Activated CD8-positive, alpha-beta T cell treated with anti-CD3 and anti-CD28 coated beads for 36 hours (primary cell): ENCODE measurements at regions not wholly inside any gene's neighbourhood (a gene's known extent, or its start where the extent isn't known, plus 50 kb on each side); places are given as distances from the start of the nearest gene placed in this dataset.

Experiments
- ATAC-seq: fragments of 200-7000 bp; cut with Tn5 transposase; one replicate; pipeline ENCODE4 v1.10.0; 2021; ENCODE audit warnings: mild to moderate bottlenecking, moderate library complexity
- CTCF ChIA-PET: fragments of 350-600 bp; sonication (Branson Sonifier 250); formaldehyde crosslinking; loops from one replicate; lab custom pipeline; 2021; ENCODE audit warnings: antibody characterized with exemption; lab: Charles Lee
- POLR2A ChIA-PET: fragments of 350-600 bp; sonication (Branson Sonifier 250); formaldehyde crosslinking; loops from one replicate; lab custom pipeline; 2021; ENCODE audit warnings: antibody characterized with exemption; lab: Charles Lee
- DNase-seq: peaks from one replicate; pipeline ENCODE4 v3.0.0-alpha.2; 2020
- H3K27ac Mint-ChIP-seq: one replicate; pipeline ENCODE4 v1.8.0; 2021; ENCODE audit warnings: mild to moderate bottlenecking, mixed read lengths
- H3K27me3 Mint-ChIP-seq: one replicate; pipeline ENCODE4 v1.8.0; 2021; ENCODE audit warnings: mixed read lengths
- H3K36me3 Mint-ChIP-seq: one replicate; pipeline ENCODE4 v1.8.0; 2021; ENCODE audit warnings: low read depth, mixed read lengths
- H3K4me1 Mint-ChIP-seq: one replicate; pipeline ENCODE4 v1.8.0; 2021; ENCODE audit warnings: low read depth, mixed read lengths
- H3K4me3 Mint-ChIP-seq: one replicate; pipeline ENCODE4 v1.8.0; 2021; ENCODE audit warnings: mild to moderate bottlenecking, moderate library complexity, mixed read lengths
- H3K9me3 Mint-ChIP-seq: one replicate; pipeline ENCODE4 v1.8.0; 2021; ENCODE audit warnings: mixed read lengths
- CTCF ChIP-seq: fragments of 200-600 bp; IDR thresholded peaks from one replicate; pipeline ENCODE4 v1.8.0; 2022; ENCODE audit warnings: antibody characterized with exemption, mild to moderate bottlenecking
- intact Hi-C: fragments of 100-400 bp; cut with micrococcal nuclease; formaldehyde crosslinking; loops from one replicate; pipeline ENCODE4 v1.10.0; 2022

- POLR2A ChIA-PET: no interaction called here
- Mint-ChIP-seq H3K27ac (no peak overlapping the region), H3K4me1 (no peaks in the 10 kb centered on the region), H3K36me3 (peaks cover 6% of the 10 kb centered on the region), H3K27me3 (peaks cover 3% of the 10 kb centered on the region), H3K4me3 (no peak overlapping the region), H3K9me3 (peaks cover 16% of the 10 kb centered on the region)
- ATAC-seq (no peak), DNase-seq (no peak)
- CTCF ChIA-PET: no interaction called here
- no peak for TF ChIP-seq CTCF
- intact Hi-C loops: no loop called here
Observed at GRCh38 chr5:142486581-142486980, 161.8 kb upstream of the SPRY4 start.

- no peak overlapping the region for H3K4me3 Mint-ChIP-seq
- DNase-seq (no peak), ATAC-seq (no peak)
- H3K27me3 Mint-ChIP-seq: peaks cover 3% of the 10 kb centered on the region
- peaks cover 16% of the 10 kb centered on the region for H3K9me3 Mint-ChIP-seq
- H3K27ac Mint-ChIP-seq: no peak overlapping the region
- peaks cover 6% of the 10 kb centered on the region for H3K36me3 Mint-ChIP-seq
- CTCF ChIA-PET: no interaction called here
- no peaks in the 10 kb centered on the region for H3K4me1 Mint-ChIP-seq
- POLR2A ChIA-PET: no interaction called here
- intact Hi-C loops: no loop called here
- TF ChIP-seq CTCF: no peak
Observed at GRCh38 chr5:142486020-142486419, 161.2 kb upstream of the SPRY4 start.

GRCh38 chr5:142484821-142485387, 160.1 kb upstream of the SPRY4 start:
- no peak for TF ChIP-seq CTCF
- ChIA-PET POLR2A (no interaction called here), CTCF (no interaction called here)
- DNase-seq (no peak), ATAC-seq (no peak)
- Mint-ChIP-seq H3K4me3 (no peak overlapping the region), H3K9me3 (peaks cover 16% of the 10 kb centered on the region), H3K4me1 (no peaks in the 10 kb centered on the region), H3K36me3 (peaks cover 6% of the 10 kb centered on the region), H3K27ac (no peak overlapping the region), H3K27me3 (peaks cover 3% of the 10 kb centered on the region)
- intact Hi-C loops: no loop called here

- POLR2A ChIA-PET: no interaction called here
Observed at GRCh38 chr5:142482207-142482606, 157.4 kb upstream of the SPRY4 start.

More at GRCh38 chr5:142482207-142482606, 157.4 kb upstream of the SPRY4 start:
- H3K27ac Mint-ChIP-seq: no peak overlapping the region
- no peaks in the 10 kb centered on the region for H3K4me1 Mint-ChIP-seq
- peaks cover 25% of the 10 kb centered on the region for H3K9me3 Mint-ChIP-seq
- H3K4me3 Mint-ChIP-seq: no peak overlapping the region
- TF ChIP-seq CTCF: no peak
- H3K36me3 Mint-ChIP-seq: peaks cover 6% of the 10 kb centered on the region
- intact Hi-C loops: no loop called here
- DNase-seq: no peak
- CTCF ChIA-PET: interaction anchor here (0.9 kb wide), 1 partner anchor 9 kb away, joined by 3 read pairs; no protein-coding TSS in a partner anchor
- H3K27me3 Mint-ChIP-seq: peaks cover 9% of the 10 kb centered on the region
- no peak for ATAC-seq
